ENCODE measurements at regions not wholly inside any gene's neighbourhood (a gene's known extent, or its start where the extent isn't known, plus 50 kb on each side); places are given as distances from the start of the nearest gene placed in this dataset.

- TF ChIP-seq POLR2A (IDR thresholded peaks at IDR 0.05) (no peak), CTCF (IDR thresholded peaks at IDR 0.05) (no peak)
These were observed 309.9 kb downstream of the BRD1 start for GRCh38 chr22:49517667-49518185.

Measured in heart left ventricle (tissue), 13 donors.